ENCODE measurements at regions not wholly inside any gene's neighbourhood (a gene's known extent, or its start where the extent isn't known, plus 50 kb on each side); places are given as distances from the start of the nearest gene placed in this dataset.

GRCh38 chr20:55469074-55469473 lies 536.2 kb downstream of the CBLN4 start:
- POLR2A ChIA-PET, result no interaction called here
- Histone ChIP-seq H3K79me2 (ENCODE audit: control insufficient read depth, insufficient read depth, low read length) (no peaks in the 10 kb centered on the region), H3K4me2 (replicated peaks; ENCODE audit: low read depth, low read length, poor library complexity, severe bottlenecking) (no peak overlapping the region), H3K27me3 (replicated peaks in 1 of 4; ENCODE audit: control extremely low read depth in 1 of 4, control insufficient read depth in 3 of 4, insufficient read depth in 4 of 4, low read length in 3 of 4) (no peaks in the 10 kb centered on the region), H3K9me3 (ENCODE audit: control extremely low read depth in 1 of 3, control insufficient read depth in 2 of 3, insufficient read depth in 1 of 3, low read length in 2 of 3) (no peaks in the 10 kb centered on the region), H4K20me1 (ENCODE audit: control insufficient read depth, insufficient read depth, low read length, poor library complexity, severe bottlenecking) (no peaks in the 10 kb centered on the region), H3K9ac (ENCODE audit: low read length) (no peak overlapping the region), H3K36me3 (replicated peaks in 1 of 2; ENCODE audit: control extremely low read depth in 1 of 2, control insufficient read depth in 1 of 2, extremely low read depth in 1 of 2, insufficient read depth in 2 of 2, low read length in 1 of 2) (no peaks in the 10 kb centered on the region), H3K27ac (ENCODE audit: low read length in 2 of 2) (no peak overlapping the region), H3K4me1 (ENCODE audit: control insufficient read depth in 2 of 2, insufficient read depth in 2 of 2, low read length in 2 of 2) (no peaks in the 10 kb centered on the region), H3K4me3 (ENCODE audit: control extremely low read depth in 1 of 5, extremely low read depth in 1 of 5, insufficient read depth in 1 of 5, low read depth in 2 of 5, low read length in 4 of 5) (no peak overlapping the region), H2AFZ (ENCODE audit: insufficient read depth, low read depth, low read length, poor library complexity, severe bottlenecking) (no peak overlapping the region)
- Mint-ChIP-seq H3K4me1 (no peaks in the 10 kb centered on the region), H3K4me3 (no peak overlapping the region), H3K27me3 (no peaks in the 10 kb centered on the region), H3K27ac (no peak overlapping the region), H3K9me3 (ENCODE audit: insufficient read depth) (peaks cover 2% of the 10 kb centered on the region)
- intact Hi-C loops (cut with micrococcal nuclease), result no loop called here
- TF ChIP-seq EZH2 (IDR thresholded peaks at IDR 0.05; ENCODE audit: borderline replicate concordance, insufficient read depth, low read depth, low read length, poor library complexity, severe bottlenecking) (no peak), CTCF (IDR thresholded peaks at IDR 0.05) (no peak)
- ATAC-seq (ENCODE audit: low read depth), result no peak
- no peak for DNase-seq
- CTCF ChIA-PET, result no interaction called here
- WGBS (ENCODE audit: insufficient coverage), result no CpG with 5 or more reads among the region's 2 CpGs

GRCh38 chr20:55461519-55461918 lies 543.8 kb downstream of the CBLN4 start:
- Histone ChIP-seq H3K4me3 (ENCODE audit: control extremely low read depth in 1 of 5, extremely low read depth in 1 of 5, insufficient read depth in 1 of 5, low read depth in 2 of 5, low read length in 4 of 5) (no peak overlapping the region), H3K9me3 (ENCODE audit: control extremely low read depth in 1 of 3, control insufficient read depth in 2 of 3, insufficient read depth in 1 of 3, low read length in 2 of 3) (peaks cover 0 to 2% (median 0%) of the 10 kb centered on the region in 3 donors), H3K4me2 (replicated peaks; ENCODE audit: low read depth, low read length, poor library complexity, severe bottlenecking) (no peak overlapping the region), H3K27me3 (replicated peaks in 1 of 4; ENCODE audit: control extremely low read depth in 1 of 4, control insufficient read depth in 3 of 4, insufficient read depth in 4 of 4, low read length in 3 of 4) (no peaks in the 10 kb centered on the region), H2AFZ (ENCODE audit: insufficient read depth, low read depth, low read length, poor library complexity, severe bottlenecking) (no peak overlapping the region), H3K4me1 (ENCODE audit: control insufficient read depth in 2 of 2, insufficient read depth in 2 of 2, low read length in 2 of 2) (no peaks in the 10 kb centered on the region), H3K79me2 (ENCODE audit: control insufficient read depth, insufficient read depth, low read length) (no peaks in the 10 kb centered on the region), H3K27ac (ENCODE audit: low read length in 2 of 2) (no peak overlapping the region), H3K9ac (ENCODE audit: low read length) (no peak overlapping the region), H3K36me3 (replicated peaks in 1 of 2; ENCODE audit: control extremely low read depth in 1 of 2, control insufficient read depth in 1 of 2, extremely low read depth in 1 of 2, insufficient read depth in 2 of 2, low read length in 1 of 2) (no peaks in the 10 kb centered on the region), H4K20me1 (ENCODE audit: control insufficient read depth, insufficient read depth, low read length, poor library complexity, severe bottlenecking) (no peaks in the 10 kb centered on the region)
- WGBS (ENCODE audit: insufficient coverage), result 100% methylated on average over 3 of the region's 8 CpGs
- ChIA-PET POLR2A (no interaction called here), CTCF (no interaction called here)
- H3K9me3 Mint-ChIP-seq (ENCODE audit: insufficient read depth), result no peaks in the 10 kb centered on the region
- H3K27me3 Mint-ChIP-seq, result no peaks in the 10 kb centered on the region
- DNase-seq (no peak), ATAC-seq (ENCODE audit: low read depth) (no peak)
- no peaks in the 10 kb centered on the region for H3K4me1 Mint-ChIP-seq
- no peak for TF ChIP-seq CTCF (IDR thresholded peaks at IDR 0.05)
- no peak overlapping the region for H3K4me3 Mint-ChIP-seq
- H3K27ac Mint-ChIP-seq, result no peak overlapping the region
- intact Hi-C loops (cut with micrococcal nuclease), result no loop called here
